Thyroid gland (tissue), 4 donors: ENCODE measurements at regions not wholly inside any gene's neighbourhood (a gene's known extent, or its start where the extent isn't known, plus 50 kb on each side); places are given as distances from the start of the nearest gene placed in this dataset.

Source experiments
- DNase-seq, 2 donors: peaks; one replicate each; pipeline ENCODE4 v3.0.0-alpha.2; 2019
- H3K27ac ChIP-seq, 3 donors: fragments of 200-600 bp; sonication (generic); 1 replicate in 2 of 3; 2 replicates in 1 of 3; pipeline ENCODE4 v1.5.1; 2016 to 2019; ENCODE audit warnings: mild to moderate bottlenecking in 1 of 3, moderate library complexity in 1 of 3
- H3K27me3 ChIP-seq: fragments of 200-600 bp; sonication (generic); one replicate; pipeline ENCODE4 v1.5.1; 2019
- H3K36me3 ChIP-seq, 2 donors: fragments of 200-600 bp; sonication (generic); one replicate each; pipeline ENCODE4 v1.5.1; 2016 to 2019
- H3K4me1 ChIP-seq, 2 donors: fragments of 200-600 bp; sonication (generic); one replicate each; pipeline ENCODE4 v1.5.1; 2017 to 2019
- H3K4me3 ChIP-seq, 3 donors: fragments of 200-600 bp; sonication (generic); replicated peaks in 1 of 3; 1 replicate in 2 of 3; 2 replicates in 1 of 3; pipeline ENCODE4 v1.5.1; 2016; ENCODE audit warnings: mild to moderate bottlenecking in 1 of 3
- H3K9me3 ChIP-seq: fragments of 200-600 bp; sonication (generic); one replicate; pipeline ENCODE4 v1.5.1; 2017
- CTCF ChIP-seq, 6 experiments: fragments of 200-600 bp in 3 of 6; fragments of 450-650 bp in 3 of 6; sonication (generic) in 3 of 6; IDR thresholded peaks; one replicate each; pipeline ENCODE4 v1.5.1; 2016 to 2019; ENCODE audit warnings: antibody characterized with exemption in 6 of 6, mild to moderate bottlenecking in 2 of 6, inconsistent platforms in 1 of 6, moderate library complexity in 1 of 6
- POLR2A ChIP-seq, 2 donors: fragments of 450-650 bp; IDR thresholded peaks; one replicate each; pipeline ENCODE4 v1.6.1; 2017; ENCODE audit warnings: antibody characterized with exemption in 2 of 2, mild to moderate bottlenecking in 2 of 2, moderate library complexity in 1 of 2
- WGBS, 2 donors: methylation state at CpG; one replicate each; pipeline ENCODE4 v1.1.5; 2017; 5-methylcytosine and 5-hydroxymethylcytosine counted together
- intact Hi-C: fragments of 100-400 bp; cut with DNase I; formaldehyde crosslinking; loops from one replicate; pipeline ENCODE4 v1.15.1; 2023

- no peaks in the 10 kb centered on the region for H3K27me3 ChIP-seq
- H3K4me1 ChIP-seq, result no peaks in the 10 kb centered on the region
- no peak overlapping the region for H3K4me3 ChIP-seq
- no peak overlapping the region for H3K27ac ChIP-seq
- no peaks in the 10 kb centered on the region for H3K36me3 ChIP-seq
- H3K9me3 ChIP-seq, result no peaks in the 10 kb centered on the region
- DNase-seq, result no peak
- intact Hi-C loops, result no loop called here
- 28 to 36% methylated on average over 1 of the region's 1 CpG for WGBS, 2 donors
- TF ChIP-seq POLR2A (IDR thresholded peaks at IDR 0.05), result no peak
- TF ChIP-seq CTCF (IDR thresholded peaks at IDR 0.05), result no peak
Measured at GRCh38 chr4:62243895-62244294, 1043.8 kb downstream of the ADGRL3 start.

GRCh38 chr4:62235911-62236310, 1035.8 kb downstream of the ADGRL3 start:
- DNase-seq, result no peak
- 45 to 55% methylated on average over 4 of the region's 4 CpGs for WGBS, 2 donors
- Histone ChIP-seq H3K4me1 (no peaks in the 10 kb centered on the region), H3K36me3 (no peaks in the 10 kb centered on the region), H3K9me3 (no peaks in the 10 kb centered on the region), H3K27ac (no peak overlapping the region), H3K4me3 (no peak overlapping the region), H3K27me3 (no peaks in the 10 kb centered on the region)
- TF ChIP-seq CTCF (IDR thresholded peaks at IDR 0.05) (no peak), POLR2A (IDR thresholded peaks at IDR 0.05) (no peak)
- intact Hi-C loops, result no loop called here

- no peak overlapping the region for H3K4me3 ChIP-seq
- no peaks in the 10 kb centered on the region for H3K36me3 ChIP-seq
- H3K9me3 ChIP-seq, result no peaks in the 10 kb centered on the region
- no peak overlapping the region for H3K27ac ChIP-seq
- 75 to 79% methylated on average over 3 of the region's 3 CpGs for WGBS, 2 donors
- TF ChIP-seq POLR2A (IDR thresholded peaks at IDR 0.05), result no peak
- TF ChIP-seq CTCF (IDR thresholded peaks at IDR 0.05), result no peak
- no peaks in the 10 kb centered on the region for H3K4me1 ChIP-seq
- H3K27me3 ChIP-seq, result no peaks in the 10 kb centered on the region
- no peak for DNase-seq
- intact Hi-C loops, result no loop called here
Measured at GRCh38 chr4:62232814-62233213, 1032.7 kb downstream of the ADGRL3 start.

- no peak for TF ChIP-seq CTCF (IDR thresholded peaks at IDR 0.05)
- TF ChIP-seq POLR2A (IDR thresholded peaks at IDR 0.05), result no peak
- intact Hi-C loops, result no loop called here
- H3K27ac ChIP-seq, result no peak overlapping the region
- 89 to 94% methylated on average over 3 of the region's 3 CpGs for WGBS, 2 donors
- H3K9me3 ChIP-seq, result no peaks in the 10 kb centered on the region
- no peak overlapping the region for H3K4me3 ChIP-seq
- H3K4me1 ChIP-seq, result no peaks in the 10 kb centered on the region
- no peaks in the 10 kb centered on the region for H3K36me3 ChIP-seq
- DNase-seq, result no peak
- no peaks in the 10 kb centered on the region for H3K27me3 ChIP-seq
Measured at GRCh38 chr4:62231994-62232393, 1031.9 kb downstream of the ADGRL3 start.

- DNase-seq, result no peak
- intact Hi-C loops, result no loop called here
- Histone ChIP-seq H3K9me3 (no peaks in the 10 kb centered on the region), H3K27me3 (no peaks in the 10 kb centered on the region), H3K27ac (no peak overlapping the region), H3K4me1 (no peaks in the 10 kb centered on the region), H3K36me3 (no peaks in the 10 kb centered on the region), H3K4me3 (no peak overlapping the region)
- no peak for TF ChIP-seq CTCF (IDR thresholded peaks at IDR 0.05)
- TF ChIP-seq POLR2A (IDR thresholded peaks at IDR 0.05), result no peak
- WGBS, 2 donors, result 33 to 54% methylated on average over 3 of the region's 3 CpGs
Measured at GRCh38 chr4:62226082-62226481, 1026.0 kb downstream of the ADGRL3 start.
